ENCODE measurements at regions not wholly inside any gene's neighbourhood (a gene's known extent, or its start where the extent isn't known, plus 50 kb on each side); places are given as distances from the start of the nearest gene placed in this dataset.

DNA sequence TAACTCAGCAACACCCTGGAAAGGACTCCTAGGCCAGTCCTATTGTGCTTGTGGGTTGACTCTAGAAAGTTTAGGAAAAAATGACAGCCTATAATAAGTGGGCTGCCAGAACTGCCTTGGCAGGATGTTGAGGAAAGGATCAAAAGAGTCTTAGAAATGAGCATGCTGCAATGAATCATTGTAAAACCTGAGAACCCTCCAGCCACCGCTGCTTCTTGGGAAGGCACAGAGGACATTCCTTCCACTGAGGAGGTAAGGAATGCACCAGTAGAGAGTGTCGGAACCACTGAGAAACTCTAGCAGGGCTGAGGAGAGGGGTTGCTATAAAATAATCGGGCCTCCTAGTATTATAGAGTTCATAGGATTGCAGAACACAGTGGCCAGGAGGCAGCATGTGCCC lies 146.7 kb upstream of the SMIM21 start:
- TF ChIP-seq, protein P1, sequence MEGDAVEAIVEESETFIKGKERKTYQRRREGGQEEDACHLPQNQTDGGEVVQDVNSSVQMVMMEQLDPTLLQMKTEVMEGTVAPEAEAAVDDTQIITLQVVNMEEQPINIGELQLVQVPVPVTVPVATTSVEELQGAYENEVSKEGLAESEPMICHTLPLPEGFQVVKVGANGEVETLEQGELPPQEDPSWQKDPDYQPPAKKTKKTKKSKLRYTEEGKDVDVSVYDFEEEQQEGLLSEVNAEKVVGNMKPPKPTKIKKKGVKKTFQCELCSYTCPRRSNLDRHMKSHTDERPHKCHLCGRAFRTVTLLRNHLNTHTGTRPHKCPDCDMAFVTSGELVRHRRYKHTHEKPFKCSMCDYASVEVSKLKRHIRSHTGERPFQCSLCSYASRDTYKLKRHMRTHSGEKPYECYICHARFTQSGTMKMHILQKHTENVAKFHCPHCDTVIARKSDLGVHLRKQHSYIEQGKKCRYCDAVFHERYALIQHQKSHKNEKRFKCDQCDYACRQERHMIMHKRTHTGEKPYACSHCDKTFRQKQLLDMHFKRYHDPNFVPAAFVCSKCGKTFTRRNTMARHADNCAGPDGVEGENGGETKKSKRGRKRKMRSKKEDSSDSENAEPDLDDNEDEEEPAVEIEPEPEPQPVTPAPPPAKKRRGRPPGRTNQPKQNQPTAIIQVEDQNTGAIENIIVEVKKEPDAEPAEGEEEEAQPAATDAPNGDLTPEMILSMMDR (conservative IDR thresholded peaks at IDR 0.05; ENCODE audit: low read length), result no peak
- TF ChIP-seq EZH2phosphoT487 (IDR thresholded peaks at IDR 0.05; ENCODE audit: borderline replicate concordance, low read depth, low read length), result no peak
